GM12878 (cell line): ENCODE measurements at regions not wholly inside any gene's neighbourhood (a gene's known extent, or its start where the extent isn't known, plus 50 kb on each side); places are given as distances from the start of the nearest gene placed in this dataset.
A peak's percentile ranks its signal among the peaks of the same experiment; 100 is the strongest.

Experiments
- ATAC-seq: fragments of 200-7000 bp; cut with Tn5 transposase; 3 replicates; pipeline ENCODE4 v1.9.1; 2020; ENCODE audit warnings: mild to moderate bottlenecking, moderate library complexity
- BruUV-seq: library from RNA; stranded (reverse); fragments of 400-500 nt; replicated peaks from 2 replicates; lab custom pipeline; 2021; lab: Mats Ljungman, UMichigan
- CTCF ChIA-PET: fragments of 300-600 bp; sonication (Branson Sonifier 250); formaldehyde crosslinking; extraction: SDS; loops from one replicate; lab custom pipeline; 2021; ENCODE audit warnings: inconsistent platforms; lab: Yijun Ruan, JAX
- POLR2A ChIA-PET: fragments of 350-600 bp; formaldehyde crosslinking; extraction: SDS; loops from one replicate; lab custom pipeline; 2021; ENCODE audit warnings: inconsistent platforms; lab: Charles Lee
- RAD21 ChIA-PET: fragments of 300-600 bp; sonication (Branson Sonifier 250); formaldehyde crosslinking; loops from one replicate; lab custom pipeline; 2023; ENCODE audit warnings: antibody characterized with exemption; ENCODE audit not compliant: unreplicated experiment; lab: Charles Lee
- SMC1A ChIA-PET: fragments of 300-600 bp; sonication (Branson Sonifier 250); formaldehyde crosslinking; loops from one replicate; lab custom pipeline; 2023; ENCODE audit not compliant: unreplicated experiment, uncharacterized antibody; lab: Charles Lee
- DNase-seq: peaks from one replicate; pipeline ENCODE4 v3.0.0-alpha.2; 2011; ENCODE audit warnings: low read depth, low spot score
- FAIRE-seq: peaks from 3 replicates; lab custom pipeline; 2011; peaks lifted over from hg19 to GRCh38; lab: Jason Lieb, UNC
- H2AFZ ChIP-seq: 2 replicates; pipeline ENCODE4 v1.6.0; 2011; ENCODE audit warnings: low read depth, low read length, control low read depth; ENCODE audit not compliant: control insufficient read depth
- H3K27ac ChIP-seq: 2 replicates; pipeline ENCODE4 v1.5.1; 2011; ENCODE audit warnings: control low read depth; ENCODE audit not compliant: control insufficient read depth, insufficient read depth
- H3K27me3 ChIP-seq, 2 experiments: replicated peaks in 1 of 2; 2 replicates each; pipeline versions ENCODE4 v1.6.0 to v1.6.1; 2011; ENCODE audit warnings: low read length in 1 of 2; ENCODE audit not compliant: control insufficient read depth in 2 of 2, insufficient read depth in 2 of 2
- H3K36me3 ChIP-seq, 2 experiments: 2 replicates each; pipeline ENCODE4 v1.5.1; 2011; ENCODE audit warnings: low read length in 1 of 2; ENCODE audit not compliant: control insufficient read depth in 2 of 2, insufficient read depth in 2 of 2
- H3K4me1 ChIP-seq: 2 replicates; pipeline ENCODE4 v1.6.1; 2011; ENCODE audit warnings: mild to moderate bottlenecking, low read length, moderate library complexity, mixed read lengths; ENCODE audit not compliant: control insufficient read depth, insufficient read depth
- H3K4me2 ChIP-seq: 2 replicates; pipeline ENCODE4 v1.6.0; 2011; ENCODE audit warnings: control low read depth; ENCODE audit not compliant: control insufficient read depth, insufficient read depth
- H3K4me3 ChIP-seq: fragments of 200-600 bp; sonication (generic); 2 replicates; pipeline ENCODE4 v1.5.1; 2016
- H3K79me2 ChIP-seq: 2 replicates; pipeline ENCODE4 v1.6.0; 2011; ENCODE audit warnings: low read length; ENCODE audit not compliant: control insufficient read depth, insufficient read depth
- H3K9ac ChIP-seq: 2 replicates; pipeline ENCODE4 v1.8.0; 2011; ENCODE audit warnings: low read length, control low read depth, mixed read lengths; ENCODE audit not compliant: control insufficient read depth, insufficient read depth
- H3K9me3 ChIP-seq: replicated peaks from 3 replicates; pipeline ENCODE4 v1.5.1; 2011; ENCODE audit warnings: mild to moderate bottlenecking, low read length; ENCODE audit not compliant: control insufficient read depth, insufficient read depth
- H4K20me1 ChIP-seq: 2 replicates; pipeline ENCODE4 v1.6.0; 2011; ENCODE audit not compliant: control insufficient read depth, insufficient read depth
- BMI1 ChIP-seq: fragments of 450-650 bp; IDR thresholded peaks from 2 replicates; pipeline ENCODE4 v1.6.1; 2016; ENCODE audit warnings: mild to moderate bottlenecking, moderate library complexity, borderline replicate concordance
- CHD4 ChIP-seq: fragments of 200-600 bp; sonication (generic); IDR thresholded peaks from 2 replicates; pipeline ENCODE4 v1.6.1; 2016; ENCODE audit warnings: mild to moderate bottlenecking
- CTCF ChIP-seq, 3 experiments: IDR thresholded peaks in 2 of 3; conservative IDR thresholded peaks in 1 of 3; 2 replicates each; pipeline ENCODE4 v1.5.1; 2011; ENCODE audit warnings: low read depth in 3 of 3, low read length in 3 of 3, mild to moderate bottlenecking in 3 of 3, control low read depth in 2 of 3, moderate library complexity in 2 of 3, inconsistent platforms in 1 of 3, mixed read lengths in 1 of 3; ENCODE audit not compliant: control insufficient read depth in 2 of 3, insufficient read depth in 1 of 3; ENCODE audit errors: extremely low read depth in 1 of 3
- GABPA ChIP-seq: IDR thresholded peaks from 2 replicates; pipeline ENCODE4 v1.6.1; 2014; ENCODE audit warnings: antibody characterized with exemption, low read depth, mild to moderate bottlenecking, inconsistent platforms
- IKZF2 ChIP-seq, 2 experiments: fragments of 450-650 bp; IDR thresholded peaks; 2 replicates each; pipeline ENCODE4 v1.6.1; 2017; ENCODE audit warnings: mild to moderate bottlenecking in 2 of 2, moderate library complexity in 2 of 2
- MEF2B ChIP-seq: fragments of 450-650 bp; IDR thresholded peaks from 2 replicates; pipeline ENCODE4 v1.6.1; 2018; ENCODE audit warnings: mild to moderate bottlenecking, moderate library complexity; ENCODE audit not compliant: partially characterized antibody, poor library complexity, severe bottlenecking
- MTA2 ChIP-seq: fragments of 450-650 bp; IDR thresholded peaks from 2 replicates; pipeline ENCODE4 v1.6.1; 2016; ENCODE audit warnings: low read depth, mild to moderate bottlenecking, moderate library complexity
- MXI1 ChIP-seq: fragments of 150-350 bp; IDR thresholded peaks from 2 replicates; pipeline ENCODE4 v1.6.1; 2011; ENCODE audit warnings: low read depth, mild to moderate bottlenecking, inconsistent platforms, low read length, improper control_type of control experiment
- POU2F2 ChIP-seq: IDR thresholded peaks from 3 replicates; pipeline ENCODE4 v1.6.1; 2011; ENCODE audit warnings: low read depth, mild to moderate bottlenecking, low read length, borderline replicate concordance
- RAD21 ChIP-seq: IDR thresholded peaks from 2 replicates; pipeline ENCODE4 v1.6.1; 2011; ENCODE audit warnings: mild to moderate bottlenecking, low read depth, low read length, moderate library complexity; ENCODE audit not compliant: insufficient read depth
- SMC3 ChIP-seq: IDR thresholded peaks from 2 replicates; pipeline ENCODE4 v1.6.1; 2011; ENCODE audit warnings: low read length, improper control_type of control experiment, borderline replicate concordance
- YY1 ChIP-seq: IDR thresholded peaks from 2 replicates; pipeline ENCODE4 v1.6.1; 2011; ENCODE audit warnings: low read depth, mild to moderate bottlenecking, low read length
- ZNF687 ChIP-seq: fragments of 450-650 bp; IDR thresholded peaks from 2 replicates; pipeline ENCODE4 v1.6.1; 2017; ENCODE audit warnings: mild to moderate bottlenecking, moderate library complexity
- WGBS: methylation state at CpG from one replicate; pipeline ENCODE4 v1.1.6; 2016; ENCODE audit warnings: low lambda C conversion rate; ENCODE audit not compliant: insufficient replicate concordance, insufficient coverage; ENCODE audit errors: missing lambda C conversion rate; 5-methylcytosine and 5-hydroxymethylcytosine counted together
- in situ Hi-C: fragments of 300-500 bp; cut with MboI; formaldehyde crosslinking; loops from 9 replicates; pipeline ENCODE4 v1.14.3; 2018; ENCODE audit warnings: mixed read lengths
- intact Hi-C: fragments of 100-400 bp; cut with micrococcal nuclease; formaldehyde crosslinking; loops from one replicate; pipeline ENCODE4 v1.14.2; 2022; ENCODE audit not compliant: unreplicated experiment
- TF ChIP-seq, protein P1 (sequence below): fragments of 450-650 bp; IDR thresholded peaks from 2 replicates; pipeline ENCODE4 v1.6.1; 2017; ENCODE audit warnings: mild to moderate bottlenecking
- TF ChIP-seq, protein P2 (sequence below): fragments of 450-650 bp; IDR thresholded peaks from 2 replicates; pipeline ENCODE4 v1.6.1; 2014; ENCODE audit warnings: mild to moderate bottlenecking

- Histone ChIP-seq H3K9me3 (no peaks in the 10 kb centered on the region), H4K20me1 (no peaks in the 10 kb centered on the region), H3K4me2 (no peak overlapping the region), H3K27me3 (no peaks in the 10 kb centered on the region), H3K9ac (no peak overlapping the region), H2AFZ (no peak overlapping the region), H3K36me3 (no peaks in the 10 kb centered on the region), H3K4me1 (peaks cover 15% of the 10 kb centered on the region), H3K79me2 (no peaks in the 10 kb centered on the region), H3K27ac (no peak overlapping the region), H3K4me3 (no peak overlapping the region)
- ChIA-PET POLR2A (no interaction called here), CTCF (interaction anchor here (1.1 to 1.4 kb wide), 4 partner anchors 8 to 491 kb away, joined by 3 to 4 read pairs (median 3); no protein-coding TSS in a partner anchor), SMC1A (no interaction called here), RAD21 (no interaction called here)
- no TSS peak for BruUV-seq
- ATAC-seq (peak; percentile 21; the same call in 1 of the 3 replicates), DNase-seq (no peak), FAIRE-seq (peak; percentile 35)
- intact Hi-C loops, result loop anchor here (2.0 kb wide), 1 partner anchor 240 kb away; no protein-coding TSS in a partner anchor
- in situ Hi-C loops, result loop anchor here (25.0 kb wide), 1 partner anchor 759 kb away; no protein-coding TSS in a partner anchor
- 74% methylated on average over 4 of the region's 4 CpGs for WGBS
- TF ChIP-seq MEF2B (no peak), CHD4 (no peak), MTA2 (no peak), CTCF (IDR thresholded peaks at IDR 0.05 in 2 of 3, conservative IDR thresholded peaks at IDR 0.05 in 1 of 3; ENCODE audit: control insufficient read depth in 2 of 3, extremely low read depth in 1 of 3, insufficient read depth in 1 of 3, low read depth in 3 of 3, low read length in 3 of 3) (peak; percentile 38 to 68 (median 42); a peak in 4 of 6 replicates), POU2F2 (no peak), SMC3 (peak; percentile 32; the same call in 1 of the 2 replicates), RAD21 (peak; percentile 55), GABPA (no peak), MXI1 (no peak), YY1 (no peak), ZNF687 (no peak), IKZF2 (IDR thresholded peaks at IDR 0.05) (no peak), BMI1 (no peak)
- TF ChIP-seq, protein P1, sequence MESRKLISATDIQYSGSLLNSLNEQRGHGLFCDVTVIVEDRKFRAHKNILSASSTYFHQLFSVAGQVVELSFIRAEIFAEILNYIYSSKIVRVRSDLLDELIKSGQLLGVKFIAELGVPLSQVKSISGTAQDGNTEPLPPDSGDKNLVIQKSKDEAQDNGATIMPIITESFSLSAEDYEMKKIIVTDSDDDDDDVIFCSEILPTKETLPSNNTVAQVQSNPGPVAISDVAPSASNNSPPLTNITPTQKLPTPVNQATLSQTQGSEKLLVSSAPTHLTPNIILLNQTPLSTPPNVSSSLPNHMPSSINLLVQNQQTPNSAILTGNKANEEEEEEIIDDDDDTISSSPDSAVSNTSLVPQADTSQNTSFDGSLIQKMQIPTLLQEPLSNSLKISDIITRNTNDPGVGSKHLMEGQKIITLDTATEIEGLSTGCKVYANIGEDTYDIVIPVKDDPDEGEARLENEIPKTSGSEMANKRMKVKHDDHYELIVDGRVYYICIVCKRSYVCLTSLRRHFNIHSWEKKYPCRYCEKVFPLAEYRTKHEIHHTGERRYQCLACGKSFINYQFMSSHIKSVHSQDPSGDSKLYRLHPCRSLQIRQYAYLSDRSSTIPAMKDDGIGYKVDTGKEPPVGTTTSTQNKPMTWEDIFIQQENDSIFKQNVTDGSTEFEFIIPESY, result no peak
- TF ChIP-seq, protein P2, sequence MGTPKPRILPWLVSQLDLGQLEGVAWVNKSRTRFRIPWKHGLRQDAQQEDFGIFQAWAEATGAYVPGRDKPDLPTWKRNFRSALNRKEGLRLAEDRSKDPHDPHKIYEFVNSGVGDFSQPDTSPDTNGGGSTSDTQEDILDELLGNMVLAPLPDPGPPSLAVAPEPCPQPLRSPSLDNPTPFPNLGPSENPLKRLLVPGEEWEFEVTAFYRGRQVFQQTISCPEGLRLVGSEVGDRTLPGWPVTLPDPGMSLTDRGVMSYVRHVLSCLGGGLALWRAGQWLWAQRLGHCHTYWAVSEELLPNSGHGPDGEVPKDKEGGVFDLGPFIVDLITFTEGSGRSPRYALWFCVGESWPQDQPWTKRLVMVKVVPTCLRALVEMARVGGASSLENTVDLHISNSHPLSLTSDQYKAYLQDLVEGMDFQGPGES, result no peak
Measured at GRCh38 chr5:71778678-71779276, 59.7 kb downstream of the CARTPT start.
